22Rv1 (cell line): ENCODE measurements at regions not wholly inside any gene's neighbourhood (a gene's known extent, or its start where the extent isn't known, plus 50 kb on each side); places are given as distances from the start of the nearest gene placed in this dataset.
"Not testable (repeated sequence)": the region's sequence is repeated elsewhere in the genome, so short reads cannot be mapped to it uniquely, and the experiment has no call there.

Source experiments
- CTCF ChIP-seq: fragments of 450-650 bp; IDR thresholded peaks from 2 replicates; pipeline ENCODE4 v1.5.1; 2017; ENCODE audit warnings: mild to moderate bottlenecking
- ZFX ChIP-seq: fragments of 450-650 bp; IDR thresholded peaks from 2 replicates; pipeline ENCODE4 v1.6.1; 2017; ENCODE audit warnings: antibody characterized with exemption, borderline replicate concordance

GRCh38 chr2:87317193-87317592 lies 295.5 kb upstream of the PLGLB1 start:
- TF ChIP-seq CTCF, ZFX: not testable (repeated sequence)
